ENCODE measurements at regions not wholly inside any gene's neighbourhood (a gene's known extent, or its start where the extent isn't known, plus 50 kb on each side); places are given as distances from the start of the nearest gene placed in this dataset.

DNA sequence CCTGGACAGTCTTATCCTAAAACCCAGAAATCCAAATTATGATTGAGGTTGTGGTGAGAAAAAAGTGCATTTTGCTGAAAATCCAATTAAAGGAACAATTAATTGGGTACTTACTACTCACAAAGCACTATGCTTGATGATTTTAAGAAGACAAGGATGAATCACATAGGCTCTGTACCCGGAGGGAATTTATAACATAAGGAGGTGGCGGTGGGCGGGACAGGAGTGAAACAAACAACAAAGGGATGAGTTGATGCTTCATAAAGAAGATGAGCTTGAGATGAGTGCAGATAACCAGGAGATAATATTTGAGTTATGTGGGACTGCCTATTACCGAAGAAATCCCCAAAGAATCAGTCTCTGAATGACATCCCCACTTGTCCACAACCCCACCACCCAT is 171.1 kb upstream of the FZD8 start:
- TF ChIP-seq CTCF (conservative IDR thresholded peaks at IDR 0.05; ENCODE audit: low read depth, low read length) (no peak), EZH2 (IDR thresholded peaks at IDR 0.05; ENCODE audit: borderline replicate concordance, low read depth, low read length, poor library complexity, severe bottlenecking) (no peak)

Data from A673 (cell line).